Anterior cingulate cortex (tissue), 58 donors: ENCODE measurements at regions not wholly inside any gene's neighbourhood (a gene's known extent, or its start where the extent isn't known, plus 50 kb on each side); places are given as distances from the start of the nearest gene placed in this dataset.
A peak's percentile ranks its signal among the peaks of the same experiment; 100 is the strongest.
"Not testable (repeated sequence)": the region's sequence is repeated elsewhere in the genome, so short reads cannot be mapped to it uniquely, and the experiment has no call there.

Experiments
- DNase-seq, 58 donors: peaks; one replicate each; lab custom pipeline; 2025; lab: John Stamatoyannopoulos, UW

GRCh38 chr4:134544303-134544770 lies 342.7 kb upstream of the PABPC4L start:
- DNase-seq, result no peak

- no peak for DNase-seq
Measured at GRCh38 chr4:134540588-134540987, 339.0 kb upstream of the PABPC4L start.

- no peak for DNase-seq
Measured at GRCh38 chr4:134539729-134540231, 338.2 kb upstream of the PABPC4L start.

- DNase-seq, result no peak
Measured at GRCh38 chr4:134537701-134538100, 336.1 kb upstream of the PABPC4L start.

- no peak for DNase-seq
Measured at GRCh38 chr4:134533068-134533467, 331.5 kb upstream of the PABPC4L start.

GRCh38 chr4:134531013-134531412 lies 329.4 kb upstream of the PABPC4L start:
- DNase-seq, result no peak

GRCh38 chr4:134529629-134530028 lies 328.0 kb upstream of the PABPC4L start:
- DNase-seq, result no peak

GRCh38 chr4:134518574-134519217 lies 317.1 kb upstream of the PABPC4L start:
- no peak for DNase-seq

- DNase-seq, result no peak
Measured at GRCh38 chr4:134510544-134510943, 309.0 kb upstream of the PABPC4L start.

- DNase-seq, result no peak
Measured at GRCh38 chr4:134505511-134505910, 303.9 kb upstream of the PABPC4L start.

- no peak for DNase-seq
Measured at GRCh38 chr4:134501973-134502643, 300.5 kb upstream of the PABPC4L start.

GRCh38 chr4:134501488-134501887 lies 299.9 kb upstream of the PABPC4L start:
- DNase-seq, result not testable (repeated sequence)

GRCh38 chr4:134499074-134499473 lies 297.5 kb upstream of the PABPC4L start:
- no peak for DNase-seq

- no peak for DNase-seq
Measured at GRCh38 chr4:134490863-134491262, 289.3 kb upstream of the PABPC4L start.

GRCh38 chr4:134483514-134483913 lies 281.9 kb upstream of the PABPC4L start:
- DNase-seq, result not testable (repeated sequence)

GRCh38 chr4:134471569-134471968 lies 270.0 kb upstream of the PABPC4L start:
- no peak for DNase-seq

- peak in 3 of 58 donors; percentile 0 to 8 (median 1) for DNase-seq
Measured at GRCh38 chr4:134470544-134470943, 269.0 kb upstream of the PABPC4L start.

- DNase-seq, result peak in 2 of 58 donors; percentile 1 to 8
Measured at GRCh38 chr4:134465417-134465816, 263.8 kb upstream of the PABPC4L start.

GRCh38 chr4:134463771-134464170 lies 262.2 kb upstream of the PABPC4L start:
- peak in 1 of 58 donors; percentile 0 for DNase-seq

- DNase-seq, result no peak
Measured at GRCh38 chr4:134426821-134427220, 225.2 kb upstream of the PABPC4L start.

GRCh38 chr4:134425756-134426155 lies 224.2 kb upstream of the PABPC4L start:
- DNase-seq, result no peak

GRCh38 chr4:134422776-134423175 lies 221.2 kb upstream of the PABPC4L start:
- no peak for DNase-seq
